Right ventricle myocardium superior (tissue), 1 donor: ENCODE measurements at regions not wholly inside any gene's neighbourhood (a gene's known extent, or its start where the extent isn't known, plus 50 kb on each side); places are given as distances from the start of the nearest gene placed in this dataset.

Experiments used
- ATAC-seq: fragments of 200-7000 bp; cut with Tn5 transposase; one replicate; pipeline ENCODE4 v1.9.1; 2020; ENCODE audit warnings: mild to moderate bottlenecking; ENCODE audit not compliant: poor library complexity
- DNase-seq: peaks from one replicate; pipeline ENCODE4 v3.0.0-alpha.2; 2020
- intact Hi-C: fragments of 100-400 bp; cut with DNase I; formaldehyde crosslinking; loops from one replicate; pipeline ENCODE4 v1.11.2; 2022
- donor health status: DM: no; HTN: yes; CAD: no; lungs with severe emphysema.

DNA sequence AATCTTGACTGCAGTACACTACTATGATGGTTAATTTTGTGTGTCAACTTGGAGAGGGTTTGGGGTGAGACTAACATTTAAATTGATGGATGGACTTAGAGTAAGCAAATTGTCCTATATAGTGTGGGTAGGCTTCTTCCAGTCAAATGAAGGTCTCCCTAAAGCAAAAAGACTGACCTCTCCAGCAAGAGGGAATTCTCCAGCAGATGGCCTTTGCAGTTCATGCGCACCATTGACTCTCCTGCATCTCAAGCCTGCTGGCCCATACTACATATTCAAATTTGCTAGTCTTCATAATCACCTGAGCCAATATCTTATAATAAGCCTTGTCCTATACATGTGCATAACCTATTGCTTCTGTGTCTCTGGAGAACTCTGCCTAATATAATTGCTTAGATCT lies 260.2 kb downstream of the RERGL start:
- intact Hi-C loops, result no loop called here
- no peak for DNase-seq
- ATAC-seq, result no peak

DNA sequence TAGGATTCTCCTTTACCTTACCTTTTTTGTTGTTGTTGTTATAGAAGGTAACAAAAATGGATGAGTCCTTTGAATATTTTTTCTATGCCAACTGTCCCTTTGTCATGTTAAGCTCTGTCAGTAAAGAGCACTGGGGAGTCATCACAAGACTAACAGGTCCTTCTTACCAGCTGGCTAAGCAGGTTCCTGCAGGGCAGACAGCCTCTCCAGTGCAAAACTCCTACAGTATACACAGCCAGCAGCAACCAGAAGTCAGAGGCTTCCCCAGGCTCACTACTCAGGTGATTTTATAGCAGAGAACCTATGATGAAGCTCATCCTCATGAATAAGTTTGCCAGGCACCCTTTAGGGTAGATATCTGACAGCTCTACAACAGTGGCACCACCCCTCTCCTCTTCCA lies 271.1 kb downstream of the RERGL start:
- intact Hi-C loops, result no loop called here
- no peak for DNase-seq
- ATAC-seq, result no peak

DNA sequence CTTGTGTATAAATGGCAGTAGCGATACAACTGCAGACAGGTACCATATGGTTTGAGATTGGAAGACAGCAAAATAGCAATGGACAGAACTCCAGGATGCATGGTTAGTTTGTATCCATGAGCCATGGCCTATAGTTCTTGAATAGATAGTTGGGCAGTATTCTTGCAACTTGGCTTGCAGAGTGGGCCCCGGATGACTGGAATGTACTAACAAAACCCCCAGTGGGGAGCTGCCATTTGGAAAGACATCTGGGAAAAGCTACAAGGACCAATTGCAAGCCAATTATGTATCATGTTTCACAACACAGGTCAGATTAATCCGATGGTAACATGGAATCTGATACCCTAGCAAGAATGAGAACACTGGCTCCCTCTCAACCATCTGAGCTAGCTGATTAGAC lies 279.6 kb downstream of the RERGL start:
- DNase-seq (no peak), ATAC-seq (no peak)
- intact Hi-C loops, result no loop called here

DNA sequence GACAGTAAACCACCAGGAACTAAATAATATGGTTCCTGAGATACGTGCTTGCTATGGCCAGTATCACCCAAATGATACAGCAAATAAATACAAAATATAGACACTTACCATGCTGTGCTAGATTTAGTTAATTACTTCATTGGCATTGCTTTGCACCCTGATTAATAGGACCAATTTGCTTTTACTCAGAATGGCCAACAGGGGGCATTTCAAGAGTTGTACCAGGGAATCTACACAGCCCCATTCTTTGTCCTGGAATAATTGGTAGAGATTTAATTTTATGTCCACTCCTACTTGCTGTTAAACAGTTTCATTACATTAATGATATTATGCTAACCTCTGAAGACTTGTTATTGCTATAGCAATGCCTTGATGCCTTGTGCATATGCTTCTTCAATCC lies 280.8 kb downstream of the RERGL start:
- DNase-seq, result no peak
- intact Hi-C loops, result no loop called here
- ATAC-seq, result no peak

DNA sequence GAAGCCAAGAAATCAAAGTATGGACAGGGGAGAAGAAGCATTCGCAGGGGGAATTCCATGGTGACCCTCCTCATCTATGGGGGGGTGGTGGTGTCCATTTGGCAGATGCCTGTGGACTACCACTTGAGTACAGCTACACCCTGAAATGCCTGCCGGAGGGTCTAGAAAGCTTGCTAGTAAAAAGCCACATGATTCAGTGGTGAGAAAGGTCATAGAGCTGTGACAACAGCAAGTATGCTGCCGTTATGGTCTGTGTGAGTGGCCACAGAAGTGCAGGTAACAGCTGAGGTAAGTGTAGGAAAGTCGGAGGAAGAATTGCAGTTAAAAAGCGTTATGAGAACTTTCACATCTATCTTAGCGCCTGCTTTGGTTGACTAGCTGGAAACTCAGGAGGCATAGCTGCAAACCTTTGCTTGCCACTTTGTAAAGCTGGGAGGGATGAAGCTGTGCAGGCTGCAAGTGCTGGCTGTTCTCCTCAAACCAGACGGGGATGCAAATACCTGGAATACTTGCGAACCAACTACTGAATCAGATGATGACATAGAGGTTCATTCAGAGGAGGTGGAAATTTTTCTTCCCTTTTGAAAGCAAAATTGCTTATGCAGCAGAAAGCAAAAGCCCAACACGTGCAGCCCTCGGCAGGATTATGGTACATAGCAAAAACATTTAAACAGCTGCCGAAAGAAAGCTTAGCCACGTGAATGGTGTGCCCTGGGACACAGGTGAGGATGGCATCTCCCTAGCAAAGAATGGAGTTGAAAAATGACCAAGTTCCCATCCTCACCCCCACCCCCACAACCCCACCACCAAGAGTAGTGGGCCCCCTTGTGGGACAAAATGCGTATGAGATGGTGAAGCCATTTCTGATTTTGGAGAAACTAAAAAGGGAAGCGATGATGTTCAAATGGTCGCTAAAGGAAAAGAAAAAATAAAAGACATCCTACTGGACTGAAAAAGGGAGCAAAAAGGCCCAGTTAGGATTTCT lies 287.0 kb downstream of the RERGL start:
- ATAC-seq, result no peak
- intact Hi-C loops, result no loop called here
- no peak for DNase-seq

DNA sequence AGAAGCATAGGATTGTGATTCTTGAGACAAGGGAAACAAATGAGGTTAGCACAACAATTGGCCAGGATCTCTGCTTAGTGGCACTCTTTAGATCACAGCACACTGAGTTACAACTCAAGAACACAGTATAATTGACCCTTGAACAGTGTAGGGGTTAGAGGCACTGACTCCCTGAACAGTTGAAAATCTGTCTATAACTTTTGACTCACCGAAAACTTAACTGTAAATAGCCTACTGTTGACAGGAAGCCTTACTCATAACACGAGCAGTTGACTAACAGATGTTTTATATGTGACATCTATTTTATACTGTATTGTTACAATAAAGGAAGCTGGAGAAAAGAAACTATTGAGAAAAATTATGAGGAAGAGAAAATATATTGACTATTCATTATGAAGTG lies 296.1 kb downstream of the RERGL start:
- intact Hi-C loops, result no loop called here
- ATAC-seq, result no peak
- DNase-seq, result no peak

DNA sequence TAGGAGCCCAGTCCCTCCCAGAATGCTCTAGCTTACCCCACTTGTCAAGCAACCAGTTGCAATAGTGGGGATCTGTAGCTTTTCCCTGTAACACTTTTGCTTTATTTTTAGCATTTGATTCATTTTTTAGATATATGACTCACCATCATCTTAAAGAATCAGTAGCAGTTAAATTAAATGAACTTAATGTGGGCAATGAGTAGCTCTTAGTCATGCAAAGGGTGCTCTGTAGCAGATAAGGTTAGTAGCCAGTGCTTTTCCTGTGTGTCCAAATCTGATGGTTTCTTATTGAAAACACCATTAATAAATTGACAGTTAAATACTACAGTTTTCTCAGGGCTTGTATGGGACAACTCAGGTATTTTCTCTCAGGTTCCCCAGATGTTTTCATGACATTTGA lies 311.8 kb downstream of the RERGL start:
- DNase-seq (no peak), ATAC-seq (no peak)
- intact Hi-C loops, result loop anchor here (5.0 kb wide), 1 partner anchor 84 kb away; no protein-coding TSS in a partner anchor

DNA sequence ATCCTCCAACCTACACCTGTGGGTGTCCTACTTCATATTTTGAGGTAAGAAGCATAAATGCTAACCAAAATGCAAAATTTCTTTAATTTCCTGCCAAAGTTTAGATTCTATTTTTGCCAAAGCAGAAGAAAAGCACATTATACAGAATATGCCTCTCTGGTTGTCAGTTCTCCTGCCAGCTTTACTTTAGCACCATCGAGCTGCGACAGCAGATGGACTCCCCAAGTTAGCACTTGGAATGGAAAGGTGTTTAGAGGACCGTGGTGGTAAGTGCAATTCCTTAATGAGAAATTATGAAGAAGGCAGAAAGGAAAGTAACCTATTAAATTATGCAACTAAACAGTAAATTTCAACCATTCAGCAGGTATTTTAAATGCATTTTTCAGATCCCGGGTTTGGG lies 326.6 kb downstream of the RERGL start:
- intact Hi-C loops, result loop anchor here (5.0 kb wide), 1 partner anchor 89 kb away; no protein-coding TSS in a partner anchor
- no peak for ATAC-seq
- no peak for DNase-seq

DNA sequence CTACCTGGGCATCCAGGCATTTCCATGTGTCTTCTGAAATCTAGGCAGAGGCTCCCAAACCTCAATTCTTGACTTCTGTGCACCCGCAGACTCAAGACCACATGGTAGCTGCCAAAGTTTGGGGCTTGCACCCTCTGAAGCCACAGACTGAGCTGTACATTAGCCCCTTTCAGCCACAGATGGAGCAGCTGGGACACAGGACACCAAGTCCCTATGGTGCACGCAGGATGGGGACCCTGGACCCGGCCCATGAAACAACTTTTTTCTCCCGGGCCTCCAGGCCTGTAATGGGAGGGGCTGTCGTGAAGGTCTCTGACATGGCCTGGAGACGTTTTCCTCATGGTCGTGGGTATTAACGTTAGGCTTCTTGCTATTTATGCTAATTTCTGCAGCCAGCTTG lies 330.0 kb downstream of the RERGL start:
- intact Hi-C loops, result loop anchor here (5.0 kb wide), 1 partner anchor 92 kb away; no protein-coding TSS in a partner anchor
- DNase-seq, result no peak
- no peak for ATAC-seq
